Parathyroid adenoma (tissue), 2 donors: ENCODE measurements at regions not wholly inside any gene's neighbourhood (a gene's known extent, or its start where the extent isn't known, plus 50 kb on each side); places are given as distances from the start of the nearest gene placed in this dataset.

Experiments
- H2AFZ ChIP-seq: fragments of 300-600 bp; sonication (generic); one replicate; pipeline ENCODE4 v1.7.0; 2017; ENCODE audit warnings: antibody characterized with exemption, mild to moderate bottlenecking
- H3K27ac ChIP-seq: fragments of 300-600 bp; sonication (generic); one replicate; pipeline ENCODE4 v1.7.0; 2017
- H3K27me3 ChIP-seq: fragments of 300-600 bp; sonication (generic); one replicate; pipeline ENCODE4 v1.7.0; 2017; ENCODE audit warnings: low read length; ENCODE audit not compliant: control insufficient read depth, insufficient read depth
- H3K36me3 ChIP-seq: fragments of 300-600 bp; sonication (generic); one replicate; pipeline ENCODE4 v1.7.0; 2017; ENCODE audit warnings: low read length; ENCODE audit not compliant: control insufficient read depth, insufficient read depth
- H3K4me1 ChIP-seq: fragments of 300-600 bp; sonication (generic); one replicate; pipeline ENCODE4 v1.7.0; 2017; ENCODE audit warnings: control low read depth
- H3K4me2 ChIP-seq: fragments of 300-600 bp; sonication (generic); one replicate; pipeline ENCODE4 v1.7.0; 2017; ENCODE audit warnings: low read length
- H3K4me3 ChIP-seq: fragments of 300-600 bp; sonication (generic); one replicate; pipeline ENCODE4 v1.7.0; 2017; ENCODE audit warnings: low read depth, low read length
- H3K79me2 ChIP-seq: fragments of 300-600 bp; sonication (generic); one replicate; pipeline ENCODE4 v1.7.0; 2017; ENCODE audit warnings: control low read depth
- H3K9ac ChIP-seq: fragments of 300-600 bp; sonication (generic); one replicate; pipeline ENCODE4 v1.7.0; 2017; ENCODE audit warnings: mild to moderate bottlenecking
- H3K9me3 ChIP-seq: fragments of 300-600 bp; sonication (generic); one replicate; pipeline ENCODE4 v1.7.0; 2017; ENCODE audit warnings: low read length; ENCODE audit not compliant: control insufficient read depth
- CTCF ChIP-seq: fragments of 300-600 bp; sonication (generic); IDR thresholded peaks from one replicate; pipeline ENCODE4 v1.7.0; 2017; ENCODE audit warnings: antibody characterized with exemption, mild to moderate bottlenecking
- donor health status: primary hyperparathyroidism.

- H3K79me2 ChIP-seq = no peaks in the 10 kb centered on the region
- H2AFZ ChIP-seq = no peak overlapping the region
- no peak overlapping the region for H3K9ac ChIP-seq
- H3K27me3 ChIP-seq = no peaks in the 10 kb centered on the region
- no peaks in the 10 kb centered on the region for H3K9me3 ChIP-seq
- H3K4me3 ChIP-seq = no peak overlapping the region
- H3K4me1 ChIP-seq = no peaks in the 10 kb centered on the region
- H3K36me3 ChIP-seq = no peaks in the 10 kb centered on the region
- no peak for TF ChIP-seq CTCF
- no peak overlapping the region for H3K4me2 ChIP-seq
- H3K27ac ChIP-seq = no peak overlapping the region
Observed at GRCh38 chr5:133714161-133714915, 102.0 kb upstream of the FSTL4 start.

- no peaks in the 10 kb centered on the region for H3K9me3 ChIP-seq
- TF ChIP-seq CTCF = no peak
- H3K36me3 ChIP-seq = no peaks in the 10 kb centered on the region
- H2AFZ ChIP-seq = no peak overlapping the region
- no peaks in the 10 kb centered on the region for H3K79me2 ChIP-seq
- no peak overlapping the region for H3K9ac ChIP-seq
- no peak overlapping the region for H3K4me3 ChIP-seq
- no peaks in the 10 kb centered on the region for H3K27me3 ChIP-seq
- H3K4me2 ChIP-seq = no peak overlapping the region
- H3K4me1 ChIP-seq = no peaks in the 10 kb centered on the region
- H3K27ac ChIP-seq = no peak overlapping the region
Observed at GRCh38 chr5:133713751-133714150, 101.4 kb upstream of the FSTL4 start.

GRCh38 chr5:133713209-133713608 lies 100.9 kb upstream of the FSTL4 start:
- no peak overlapping the region for H2AFZ ChIP-seq
- TF ChIP-seq CTCF = no peak
- H3K9me3 ChIP-seq = no peaks in the 10 kb centered on the region
- no peak overlapping the region for H3K4me2 ChIP-seq
- no peak overlapping the region for H3K9ac ChIP-seq
- no peaks in the 10 kb centered on the region for H3K27me3 ChIP-seq
- H3K27ac ChIP-seq = no peak overlapping the region
- H3K79me2 ChIP-seq = no peaks in the 10 kb centered on the region
- H3K4me1 ChIP-seq = no peaks in the 10 kb centered on the region
- H3K36me3 ChIP-seq = no peaks in the 10 kb centered on the region
- no peak overlapping the region for H3K4me3 ChIP-seq

GRCh38 chr5:133712562-133712961 lies 100.2 kb upstream of the FSTL4 start:
- no peaks in the 10 kb centered on the region for H3K9me3 ChIP-seq
- no peaks in the 10 kb centered on the region for H3K4me1 ChIP-seq
- H3K27me3 ChIP-seq = no peaks in the 10 kb centered on the region
- no peak overlapping the region for H3K27ac ChIP-seq
- no peak overlapping the region for H3K9ac ChIP-seq
- H3K36me3 ChIP-seq = no peaks in the 10 kb centered on the region
- no peak overlapping the region for H2AFZ ChIP-seq
- H3K4me2 ChIP-seq = no peak overlapping the region
- H3K4me3 ChIP-seq = no peak overlapping the region
- TF ChIP-seq CTCF = no peak
- H3K79me2 ChIP-seq = no peaks in the 10 kb centered on the region

- Histone ChIP-seq H3K36me3 (no peaks in the 10 kb centered on the region), H3K79me2 (no peaks in the 10 kb centered on the region), H3K27me3 (no peaks in the 10 kb centered on the region), H3K4me2 (no peak overlapping the region), H3K27ac (no peak overlapping the region), H3K9me3 (no peaks in the 10 kb centered on the region), H3K4me1 (no peaks in the 10 kb centered on the region), H3K4me3 (no peak overlapping the region), H3K9ac (no peak overlapping the region), H2AFZ (no peak overlapping the region)
- TF ChIP-seq CTCF = no peak
Observed at GRCh38 chr5:133709209-133709725, 96.9 kb upstream of the FSTL4 start.
